ENCODE measurements at regions not wholly inside any gene's neighbourhood (a gene's known extent, or its start where the extent isn't known, plus 50 kb on each side); places are given as distances from the start of the nearest gene placed in this dataset.

- no peaks in the 10 kb centered on the region for H3K79me2 ChIP-seq (ENCODE audit: insufficient read depth)
- ChIA-PET POLR2A (no interaction called here), CTCF (no interaction called here)
- no peak overlapping the region for H3K4me2 ChIP-seq
- no peaks in the 10 kb centered on the region for H3K4me1 ChIP-seq (ENCODE audit: control insufficient read depth in 1 of 2, insufficient read depth in 2 of 2, low read depth in 1 of 2, low read length in 1 of 2)
- WGBS (ENCODE audit: low lambda C conversion rate): 50% methylated on average over 10 of the region's 10 CpGs
- no peaks in the 10 kb centered on the region for H3K9me2 ChIP-seq
- no peaks in the 10 kb centered on the region for H3K9me3 ChIP-seq
- H4K20me1 ChIP-seq (ENCODE audit: insufficient read depth): no peaks in the 10 kb centered on the region
- no peaks in the 10 kb centered on the region; the same call in 1 of the 2 replicates for H3K27me3 ChIP-seq (ENCODE audit: insufficient read depth)
- H2AFZ ChIP-seq (ENCODE audit: low read depth): no peak overlapping the region
- no peak overlapping the region for H3K4me3 ChIP-seq (ENCODE audit: low read depth in 2 of 2, low read length in 1 of 2)
- no peaks in the 10 kb centered on the region for H3F3A ChIP-seq (replicated peaks; ENCODE audit: insufficient read depth)
- no peak for TF ChIP-seq MAX (IDR thresholded peaks at IDR 0.05; ENCODE audit: low read depth)
- TF ChIP-seq RXRA (IDR thresholded peaks at IDR 0.05; ENCODE audit: borderline replicate concordance, low read depth): no peak
- TF ChIP-seq, protein P1, sequence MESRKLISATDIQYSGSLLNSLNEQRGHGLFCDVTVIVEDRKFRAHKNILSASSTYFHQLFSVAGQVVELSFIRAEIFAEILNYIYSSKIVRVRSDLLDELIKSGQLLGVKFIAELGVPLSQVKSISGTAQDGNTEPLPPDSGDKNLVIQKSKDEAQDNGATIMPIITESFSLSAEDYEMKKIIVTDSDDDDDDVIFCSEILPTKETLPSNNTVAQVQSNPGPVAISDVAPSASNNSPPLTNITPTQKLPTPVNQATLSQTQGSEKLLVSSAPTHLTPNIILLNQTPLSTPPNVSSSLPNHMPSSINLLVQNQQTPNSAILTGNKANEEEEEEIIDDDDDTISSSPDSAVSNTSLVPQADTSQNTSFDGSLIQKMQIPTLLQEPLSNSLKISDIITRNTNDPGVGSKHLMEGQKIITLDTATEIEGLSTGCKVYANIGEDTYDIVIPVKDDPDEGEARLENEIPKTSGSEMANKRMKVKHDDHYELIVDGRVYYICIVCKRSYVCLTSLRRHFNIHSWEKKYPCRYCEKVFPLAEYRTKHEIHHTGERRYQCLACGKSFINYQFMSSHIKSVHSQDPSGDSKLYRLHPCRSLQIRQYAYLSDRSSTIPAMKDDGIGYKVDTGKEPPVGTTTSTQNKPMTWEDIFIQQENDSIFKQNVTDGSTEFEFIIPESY (IDR thresholded peaks at IDR 0.05; ENCODE audit: borderline replicate concordance, low read depth): no peak
- no peak for TF ChIP-seq POLR2AphosphoS5 (IDR thresholded peaks at IDR 0.05; ENCODE audit: low read depth, low read length)
- TF ChIP-seq, protein P2, sequence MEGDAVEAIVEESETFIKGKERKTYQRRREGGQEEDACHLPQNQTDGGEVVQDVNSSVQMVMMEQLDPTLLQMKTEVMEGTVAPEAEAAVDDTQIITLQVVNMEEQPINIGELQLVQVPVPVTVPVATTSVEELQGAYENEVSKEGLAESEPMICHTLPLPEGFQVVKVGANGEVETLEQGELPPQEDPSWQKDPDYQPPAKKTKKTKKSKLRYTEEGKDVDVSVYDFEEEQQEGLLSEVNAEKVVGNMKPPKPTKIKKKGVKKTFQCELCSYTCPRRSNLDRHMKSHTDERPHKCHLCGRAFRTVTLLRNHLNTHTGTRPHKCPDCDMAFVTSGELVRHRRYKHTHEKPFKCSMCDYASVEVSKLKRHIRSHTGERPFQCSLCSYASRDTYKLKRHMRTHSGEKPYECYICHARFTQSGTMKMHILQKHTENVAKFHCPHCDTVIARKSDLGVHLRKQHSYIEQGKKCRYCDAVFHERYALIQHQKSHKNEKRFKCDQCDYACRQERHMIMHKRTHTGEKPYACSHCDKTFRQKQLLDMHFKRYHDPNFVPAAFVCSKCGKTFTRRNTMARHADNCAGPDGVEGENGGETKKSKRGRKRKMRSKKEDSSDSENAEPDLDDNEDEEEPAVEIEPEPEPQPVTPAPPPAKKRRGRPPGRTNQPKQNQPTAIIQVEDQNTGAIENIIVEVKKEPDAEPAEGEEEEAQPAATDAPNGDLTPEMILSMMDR (IDR thresholded peaks at IDR 0.05): no peak
- TF ChIP-seq RAD21 (IDR thresholded peaks at IDR 0.05; ENCODE audit: low read length): no peak
- TF ChIP-seq RCOR1 (IDR thresholded peaks at IDR 0.05; ENCODE audit: low read length): no peak
- TF ChIP-seq, protein P3, sequence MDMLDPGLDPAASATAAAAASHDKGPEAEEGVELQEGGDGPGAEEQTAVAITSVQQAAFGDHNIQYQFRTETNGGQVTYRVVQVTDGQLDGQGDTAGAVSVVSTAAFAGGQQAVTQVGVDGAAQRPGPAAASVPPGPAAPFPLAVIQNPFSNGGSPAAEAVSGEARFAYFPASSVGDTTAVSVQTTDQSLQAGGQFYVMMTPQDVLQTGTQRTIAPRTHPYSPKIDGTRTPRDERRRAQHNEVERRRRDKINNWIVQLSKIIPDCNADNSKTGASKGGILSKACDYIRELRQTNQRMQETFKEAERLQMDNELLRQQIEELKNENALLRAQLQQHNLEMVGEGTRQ (IDR thresholded peaks at IDR 0.05; ENCODE audit: borderline replicate concordance, low read depth, low read length): no peak
- TF ChIP-seq MEF2A (IDR thresholded peaks at IDR 0.05; ENCODE audit: borderline replicate concordance, low read depth): no peak
- no peak for TF ChIP-seq ELF1 (IDR thresholded peaks at IDR 0.05)
- no peak for TF ChIP-seq RFX5 (IDR thresholded peaks at IDR 0.05; ENCODE audit: low read length)
- no peak for TF ChIP-seq YY1 (IDR thresholded peaks at IDR 0.05; ENCODE audit: low read depth)
- TF ChIP-seq, protein P4, sequence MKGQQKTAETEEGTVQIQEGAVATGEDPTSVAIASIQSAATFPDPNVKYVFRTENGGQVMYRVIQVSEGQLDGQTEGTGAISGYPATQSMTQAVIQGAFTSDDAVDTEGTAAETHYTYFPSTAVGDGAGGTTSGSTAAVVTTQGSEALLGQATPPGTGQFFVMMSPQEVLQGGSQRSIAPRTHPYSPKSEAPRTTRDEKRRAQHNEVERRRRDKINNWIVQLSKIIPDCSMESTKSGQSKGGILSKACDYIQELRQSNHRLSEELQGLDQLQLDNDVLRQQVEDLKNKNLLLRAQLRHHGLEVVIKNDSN (IDR thresholded peaks at IDR 0.05; ENCODE audit: borderline replicate concordance, low read depth): no peak
- TF ChIP-seq TEAD4 (IDR thresholded peaks at IDR 0.05; ENCODE audit: borderline replicate concordance, insufficient read depth): no peak
- no peak for TF ChIP-seq GABPA (IDR thresholded peaks at IDR 0.05; ENCODE audit: low read depth)
- TF ChIP-seq EP300 (IDR thresholded peaks at IDR 0.05; ENCODE audit: borderline replicate concordance in 1 of 2, low read depth in 1 of 2, low read length in 1 of 2): no peak
- no peak for TF ChIP-seq SMC3 (IDR thresholded peaks at IDR 0.05; ENCODE audit: low read depth, low read length)
- TF ChIP-seq MXI1 (IDR thresholded peaks at IDR 0.05; ENCODE audit: low read depth, low read length): no peak
- H3K36me3 ChIP-seq (replicated peaks in 1 of 2; ENCODE audit: control insufficient read depth in 1 of 2, insufficient read depth in 2 of 2, low read length in 1 of 2): no peaks in the 10 kb centered on the region
- H3K9ac ChIP-seq: no peak overlapping the region
- no peak overlapping the region for H3K27ac ChIP-seq (ENCODE audit: low read depth in 2 of 2, low read length in 1 of 2)
- DNase-seq: no peak
These were observed 83.8 kb upstream of the STC2 start for GRCh38 chr5:173411791-173412555.
